NCI-H82 (cell line): ENCODE measurements at regions not wholly inside any gene's neighbourhood (a gene's known extent, or its start where the extent isn't known, plus 50 kb on each side); places are given as distances from the start of the nearest gene placed in this dataset.

Source experiments
- DNase-seq: peaks from one replicate; lab custom pipeline; 2025; lab: John Stamatoyannopoulos, UW

GRCh38 chr3:30554317-30554690, 52.1 kb upstream of the TGFBR2 start:
- no peak for DNase-seq

GRCh38 chr3:30555968-30556367, 50.4 kb upstream of the TGFBR2 start:
- DNase-seq = no peak
